ENCODE measurements at regions not wholly inside any gene's neighbourhood (a gene's known extent, or its start where the extent isn't known, plus 50 kb on each side); places are given as distances from the start of the nearest gene placed in this dataset.

GRCh38 chr11:115720602-115721245 lies 216.5 kb upstream of the CADM1 start:
- TF ChIP-seq, protein P1, sequence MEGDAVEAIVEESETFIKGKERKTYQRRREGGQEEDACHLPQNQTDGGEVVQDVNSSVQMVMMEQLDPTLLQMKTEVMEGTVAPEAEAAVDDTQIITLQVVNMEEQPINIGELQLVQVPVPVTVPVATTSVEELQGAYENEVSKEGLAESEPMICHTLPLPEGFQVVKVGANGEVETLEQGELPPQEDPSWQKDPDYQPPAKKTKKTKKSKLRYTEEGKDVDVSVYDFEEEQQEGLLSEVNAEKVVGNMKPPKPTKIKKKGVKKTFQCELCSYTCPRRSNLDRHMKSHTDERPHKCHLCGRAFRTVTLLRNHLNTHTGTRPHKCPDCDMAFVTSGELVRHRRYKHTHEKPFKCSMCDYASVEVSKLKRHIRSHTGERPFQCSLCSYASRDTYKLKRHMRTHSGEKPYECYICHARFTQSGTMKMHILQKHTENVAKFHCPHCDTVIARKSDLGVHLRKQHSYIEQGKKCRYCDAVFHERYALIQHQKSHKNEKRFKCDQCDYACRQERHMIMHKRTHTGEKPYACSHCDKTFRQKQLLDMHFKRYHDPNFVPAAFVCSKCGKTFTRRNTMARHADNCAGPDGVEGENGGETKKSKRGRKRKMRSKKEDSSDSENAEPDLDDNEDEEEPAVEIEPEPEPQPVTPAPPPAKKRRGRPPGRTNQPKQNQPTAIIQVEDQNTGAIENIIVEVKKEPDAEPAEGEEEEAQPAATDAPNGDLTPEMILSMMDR (IDR thresholded peaks at IDR 0.05; ENCODE audit: low read depth, low read length), result no peak
- no peak overlapping the region for H3K4me3 ChIP-seq (ENCODE audit: low read depth, low read length)

GRCh38 chr11:115718945-115719344 lies 214.7 kb upstream of the CADM1 start:
- H3K4me3 ChIP-seq (ENCODE audit: low read depth, low read length), result no peak overlapping the region
- TF ChIP-seq, protein P1 (IDR thresholded peaks at IDR 0.05; ENCODE audit: low read depth, low read length), result no peak

GRCh38 chr11:115718106-115718505 lies 213.9 kb upstream of the CADM1 start:
- TF ChIP-seq, protein P1 (IDR thresholded peaks at IDR 0.05; ENCODE audit: low read depth, low read length), result no peak
- H3K4me3 ChIP-seq (ENCODE audit: low read depth, low read length), result no peak overlapping the region

DNA sequence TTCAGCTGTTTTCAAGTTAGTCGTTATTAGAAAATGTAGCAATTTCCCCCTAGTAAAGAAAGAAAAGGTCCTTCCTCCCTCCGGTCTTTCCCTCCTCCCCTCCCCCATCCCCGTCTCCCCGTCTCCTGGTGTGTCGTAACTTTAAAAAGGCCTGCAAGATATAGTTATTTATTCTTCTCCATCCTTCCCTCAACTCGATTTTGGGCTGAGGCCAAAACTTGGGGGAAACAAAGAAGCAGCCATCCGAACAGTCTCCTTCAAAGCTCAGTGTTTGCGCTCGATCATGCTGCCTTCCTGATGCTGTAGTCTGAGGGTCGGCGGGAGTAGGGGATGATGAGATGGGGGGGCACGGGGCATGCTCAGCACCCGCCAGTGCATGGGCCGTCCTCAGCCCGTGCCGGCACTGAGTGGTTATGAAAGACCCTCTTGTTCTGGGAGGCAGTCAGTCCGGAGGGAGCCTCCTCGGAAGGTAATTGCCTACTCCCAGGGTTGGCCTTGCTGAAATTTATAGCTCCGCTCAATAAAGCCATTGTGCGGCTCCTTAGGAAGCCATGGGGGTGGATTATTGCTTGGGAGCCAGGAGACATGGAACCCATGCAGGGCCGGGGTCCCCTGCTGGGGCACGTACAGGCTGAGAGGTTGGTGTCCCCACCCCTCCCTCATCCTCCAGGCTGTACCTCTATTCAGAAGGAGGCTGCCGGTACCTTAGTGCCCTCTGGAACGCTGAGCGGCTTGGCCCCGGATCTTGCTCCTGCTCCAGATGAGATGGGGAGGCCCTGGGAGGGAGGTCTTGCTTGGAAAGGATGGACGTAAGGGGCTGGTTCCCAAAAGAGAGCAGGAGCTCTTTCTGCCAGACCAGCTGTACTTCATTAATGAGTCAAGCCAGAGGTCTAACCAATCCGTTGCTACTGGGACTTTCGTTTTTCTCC lies 212.7 kb upstream of the CADM1 start:
- TF ChIP-seq, protein P1 (IDR thresholded peaks at IDR 0.05; ENCODE audit: low read depth, low read length), result no peak
- peak overlapping the region; percentile 29 for H3K4me3 ChIP-seq (ENCODE audit: low read depth, low read length)

GRCh38 chr11:115716080-115716479 lies 211.9 kb upstream of the CADM1 start:
- TF ChIP-seq, protein P1 (IDR thresholded peaks at IDR 0.05; ENCODE audit: low read depth, low read length), result no peak
- H3K4me3 ChIP-seq (ENCODE audit: low read depth, low read length), result no peak overlapping the region

GRCh38 chr11:115715251-115715770 lies 211.1 kb upstream of the CADM1 start:
- TF ChIP-seq, protein P1 (IDR thresholded peaks at IDR 0.05; ENCODE audit: low read depth, low read length), result no peak
- H3K4me3 ChIP-seq (ENCODE audit: low read depth, low read length), result no peak overlapping the region

DNA sequence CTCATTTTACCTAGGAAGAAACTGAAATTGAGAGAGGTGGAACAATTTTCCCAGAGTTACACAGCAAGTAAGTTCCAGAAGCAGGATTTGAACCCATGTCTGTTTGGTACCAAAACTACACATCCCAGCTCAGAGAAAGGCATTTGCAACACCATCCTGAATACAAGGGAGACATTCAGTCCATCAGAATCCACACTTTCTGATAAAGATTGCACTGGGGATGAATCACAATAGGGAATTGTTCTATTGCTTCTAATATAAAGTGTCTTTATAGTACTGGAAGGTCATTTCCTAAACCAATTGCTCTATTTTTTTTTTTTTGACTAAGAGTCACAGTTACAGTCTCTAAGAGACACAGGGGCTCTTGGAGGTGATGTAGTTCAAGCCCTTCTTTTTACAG lies 208.1 kb upstream of the CADM1 start:
- TF ChIP-seq, protein P1 (IDR thresholded peaks at IDR 0.05; ENCODE audit: low read depth, low read length), result no peak
- H3K4me3 ChIP-seq (ENCODE audit: low read depth, low read length), result no peak overlapping the region
